ENCODE measurements at regions not wholly inside any gene's neighbourhood (a gene's known extent, or its start where the extent isn't known, plus 50 kb on each side); places are given as distances from the start of the nearest gene placed in this dataset.
"Not testable (repeated sequence)": the region's sequence is repeated elsewhere in the genome, so short reads cannot be mapped to it uniquely, and the experiment has no call there.

DNA sequence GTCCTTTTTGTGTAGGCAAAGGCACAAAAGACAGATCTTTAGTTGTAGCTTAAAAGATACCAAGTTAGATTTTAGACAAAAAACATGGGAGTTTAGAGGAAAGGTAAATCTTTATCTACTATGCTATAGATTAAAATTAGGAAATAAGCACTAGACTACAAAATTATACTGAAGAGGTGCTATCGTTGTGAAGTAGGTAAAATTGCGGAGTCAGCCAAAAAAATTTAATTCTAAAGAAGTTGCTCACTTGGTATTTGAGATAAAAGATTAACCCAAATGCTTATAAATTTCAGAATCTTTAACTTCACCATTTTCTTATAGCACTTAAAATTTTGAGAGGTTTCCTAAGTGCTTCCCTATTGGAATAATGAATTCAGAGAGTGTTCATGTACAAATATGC lies 604.1 kb downstream of the GRXCR1 start:
- DNase-seq (ENCODE audit: low spot score in 2 of 2): no peak
- no peak overlapping the region for H3K4me3 ChIP-seq
- H3K4me1 ChIP-seq: no peaks in the 10 kb centered on the region
- TF ChIP-seq, protein P1, sequence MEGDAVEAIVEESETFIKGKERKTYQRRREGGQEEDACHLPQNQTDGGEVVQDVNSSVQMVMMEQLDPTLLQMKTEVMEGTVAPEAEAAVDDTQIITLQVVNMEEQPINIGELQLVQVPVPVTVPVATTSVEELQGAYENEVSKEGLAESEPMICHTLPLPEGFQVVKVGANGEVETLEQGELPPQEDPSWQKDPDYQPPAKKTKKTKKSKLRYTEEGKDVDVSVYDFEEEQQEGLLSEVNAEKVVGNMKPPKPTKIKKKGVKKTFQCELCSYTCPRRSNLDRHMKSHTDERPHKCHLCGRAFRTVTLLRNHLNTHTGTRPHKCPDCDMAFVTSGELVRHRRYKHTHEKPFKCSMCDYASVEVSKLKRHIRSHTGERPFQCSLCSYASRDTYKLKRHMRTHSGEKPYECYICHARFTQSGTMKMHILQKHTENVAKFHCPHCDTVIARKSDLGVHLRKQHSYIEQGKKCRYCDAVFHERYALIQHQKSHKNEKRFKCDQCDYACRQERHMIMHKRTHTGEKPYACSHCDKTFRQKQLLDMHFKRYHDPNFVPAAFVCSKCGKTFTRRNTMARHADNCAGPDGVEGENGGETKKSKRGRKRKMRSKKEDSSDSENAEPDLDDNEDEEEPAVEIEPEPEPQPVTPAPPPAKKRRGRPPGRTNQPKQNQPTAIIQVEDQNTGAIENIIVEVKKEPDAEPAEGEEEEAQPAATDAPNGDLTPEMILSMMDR (IDR thresholded peaks at IDR 0.05): no peak
- no peaks in the 10 kb centered on the region for H3K36me3 ChIP-seq
- no peaks in the 10 kb centered on the region for H3K27me3 ChIP-seq
- H3K9me3 ChIP-seq: no peaks in the 10 kb centered on the region
- no peak overlapping the region for H3K27ac ChIP-seq
- intact Hi-C loops (cut with DNase I): no loop called here

DNA sequence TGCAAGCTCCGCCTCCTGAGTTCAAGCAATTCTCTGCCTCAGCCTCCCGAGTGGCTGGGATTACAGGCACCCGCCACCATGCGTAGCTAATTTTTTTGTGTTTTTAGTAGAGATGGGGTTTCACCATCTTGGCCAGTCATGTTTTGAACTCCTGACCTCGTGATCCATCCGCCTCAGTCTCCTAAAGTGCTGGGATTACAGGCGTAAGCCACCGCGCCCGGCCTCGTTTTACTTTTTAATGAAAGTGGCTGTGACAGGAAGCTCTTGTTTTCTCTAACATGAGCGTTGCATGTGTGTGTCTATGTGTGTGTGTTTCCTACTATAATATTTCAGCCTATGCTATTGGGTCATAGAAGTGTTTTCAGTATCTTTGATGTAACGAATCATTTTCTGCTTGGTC lies 613.3 kb downstream of the GRXCR1 start:
- H3K4me1 ChIP-seq; H3K27me3 ChIP-seq; intact Hi-C loops (cut with DNase I); H3K4me3 ChIP-seq; H3K36me3 ChIP-seq; H3K9me3 ChIP-seq; H3K27ac ChIP-seq; DNase-seq (ENCODE audit: low spot score in 2 of 2): not testable (repeated sequence)

DNA sequence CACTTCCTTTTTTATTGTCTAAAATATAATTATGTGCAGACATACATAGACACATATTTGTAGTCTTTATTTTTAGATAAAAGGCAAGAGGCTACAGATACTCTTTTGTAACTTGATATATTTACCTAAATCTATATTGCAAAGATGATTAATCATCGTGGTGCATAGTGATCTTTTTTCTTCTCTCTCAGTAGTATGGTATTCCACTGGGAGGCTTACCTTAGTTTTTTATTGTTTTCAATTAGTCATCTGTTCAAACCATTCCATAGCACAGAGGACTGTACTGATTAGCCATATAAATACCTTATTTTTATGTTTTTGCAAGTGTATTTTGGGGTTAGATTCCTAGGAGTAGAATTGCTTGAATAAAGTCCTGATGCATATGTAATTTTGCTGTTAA lies 619.7 kb downstream of the GRXCR1 start:
- DNase-seq (ENCODE audit: low spot score in 2 of 2): no peak
- Histone ChIP-seq H3K4me3 (no peak overlapping the region), H3K27me3 (no peaks in the 10 kb centered on the region), H3K9me3 (no peaks in the 10 kb centered on the region), H3K4me1 (no peaks in the 10 kb centered on the region), H3K36me3 (no peaks in the 10 kb centered on the region), H3K27ac (no peak overlapping the region)
- intact Hi-C loops (cut with DNase I): no loop called here
- TF ChIP-seq, protein P1 (IDR thresholded peaks at IDR 0.05): no peak

DNA sequence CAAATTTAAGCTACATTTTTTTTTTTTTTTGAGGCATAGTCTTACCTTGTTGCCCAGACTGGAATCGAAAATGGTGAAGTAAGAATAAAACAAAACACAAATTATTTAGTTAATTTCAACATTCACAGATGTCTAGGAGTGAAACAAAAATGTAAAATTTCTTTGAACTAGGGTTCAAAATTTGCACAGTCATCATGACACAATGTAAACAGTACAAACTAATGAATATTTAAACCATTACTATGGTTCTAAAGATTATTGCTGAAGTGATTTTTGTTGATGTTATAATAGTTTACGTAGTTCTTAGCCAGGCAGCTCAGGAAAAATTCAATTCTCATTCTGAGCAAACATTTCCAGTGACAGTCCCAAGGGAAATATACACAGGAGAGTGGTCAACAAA lies 633.1 kb downstream of the GRXCR1 start:
- Histone ChIP-seq H3K27ac (no peak overlapping the region), H3K4me3 (no peak overlapping the region), H3K27me3 (no peaks in the 10 kb centered on the region), H3K36me3 (no peaks in the 10 kb centered on the region), H3K4me1 (no peaks in the 10 kb centered on the region), H3K9me3 (no peaks in the 10 kb centered on the region)
- no peak for DNase-seq (ENCODE audit: low spot score in 2 of 2)
- intact Hi-C loops (cut with DNase I): no loop called here
- TF ChIP-seq, protein P1 (IDR thresholded peaks at IDR 0.05): no peak

DNA sequence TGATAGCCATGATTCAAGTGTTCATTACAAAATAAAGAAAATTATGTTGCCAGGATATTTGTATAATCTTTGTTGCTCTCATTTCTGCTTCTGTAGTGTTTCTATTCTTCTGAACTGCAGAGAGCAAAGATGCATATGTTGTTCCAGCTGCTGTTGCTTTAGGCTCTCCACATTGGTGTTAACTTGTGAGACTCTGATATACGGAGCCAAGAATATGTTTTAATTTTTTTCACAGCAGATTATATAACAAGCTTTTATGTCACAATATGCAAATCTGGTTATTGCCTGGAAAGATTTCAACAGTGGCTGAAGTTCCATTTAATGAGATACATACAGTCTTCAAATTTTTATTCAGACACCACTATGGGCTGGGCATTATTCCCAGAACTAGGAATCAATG lies 655.0 kb downstream of the GRXCR1 start:
- intact Hi-C loops (cut with DNase I): no loop called here
- Histone ChIP-seq H3K4me3 (no peak overlapping the region), H3K36me3 (no peaks in the 10 kb centered on the region), H3K27me3 (no peaks in the 10 kb centered on the region), H3K9me3 (no peaks in the 10 kb centered on the region), H3K27ac (no peak overlapping the region), H3K4me1 (no peaks in the 10 kb centered on the region)
- DNase-seq (ENCODE audit: low spot score in 2 of 2): no peak
- TF ChIP-seq, protein P1 (IDR thresholded peaks at IDR 0.05): no peak

DNA sequence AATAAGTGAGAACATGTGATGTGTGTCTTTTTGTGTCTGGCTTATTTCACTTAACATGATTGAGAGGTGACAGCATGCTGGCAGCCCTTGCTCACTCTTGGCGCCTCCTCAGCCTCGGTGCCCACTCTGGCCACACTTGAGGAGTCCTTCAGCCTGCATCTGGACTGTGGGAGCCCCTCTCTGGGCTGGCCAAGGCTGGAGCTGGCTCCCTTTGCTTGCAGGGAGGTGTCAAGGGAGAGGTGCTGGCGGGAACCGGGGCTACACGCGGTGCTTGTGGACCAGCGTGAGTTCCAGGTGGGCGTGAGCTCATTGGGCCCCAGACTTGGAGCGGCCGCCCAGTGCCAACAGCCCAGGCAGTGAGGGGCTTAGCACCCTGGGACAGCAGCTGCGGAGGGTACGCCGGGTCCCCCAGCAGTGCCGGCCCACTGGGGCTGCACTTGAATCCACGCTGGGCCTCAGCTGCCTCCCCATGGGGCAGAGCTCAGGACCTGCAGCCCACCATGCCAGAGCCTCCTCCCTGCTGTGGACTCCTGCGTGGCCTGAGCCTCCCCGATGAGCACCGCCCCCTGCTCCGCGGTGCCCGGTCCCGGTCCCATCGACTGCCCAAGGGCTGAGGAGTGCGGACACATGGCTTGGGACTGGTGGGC lies 658.6 kb downstream of the GRXCR1 start:
- H3K36me3 ChIP-seq: no peaks in the 10 kb centered on the region
- H3K27ac ChIP-seq: no peak overlapping the region
- H3K4me1 ChIP-seq: no peaks in the 10 kb centered on the region
- H3K27me3 ChIP-seq: no peaks in the 10 kb centered on the region
- TF ChIP-seq, protein P1 (IDR thresholded peaks at IDR 0.05): no peak
- no peak for DNase-seq (ENCODE audit: low spot score in 2 of 2)
- intact Hi-C loops (cut with DNase I): no loop called here
- H3K9me3 ChIP-seq: no peaks in the 10 kb centered on the region
- H3K4me3 ChIP-seq: no peak overlapping the region

Data from ascending aorta (tissue), 2 donors.